ENCODE measurements at regions not wholly inside any gene's neighbourhood (a gene's known extent, or its start where the extent isn't known, plus 50 kb on each side); places are given as distances from the start of the nearest gene placed in this dataset.

DNA sequence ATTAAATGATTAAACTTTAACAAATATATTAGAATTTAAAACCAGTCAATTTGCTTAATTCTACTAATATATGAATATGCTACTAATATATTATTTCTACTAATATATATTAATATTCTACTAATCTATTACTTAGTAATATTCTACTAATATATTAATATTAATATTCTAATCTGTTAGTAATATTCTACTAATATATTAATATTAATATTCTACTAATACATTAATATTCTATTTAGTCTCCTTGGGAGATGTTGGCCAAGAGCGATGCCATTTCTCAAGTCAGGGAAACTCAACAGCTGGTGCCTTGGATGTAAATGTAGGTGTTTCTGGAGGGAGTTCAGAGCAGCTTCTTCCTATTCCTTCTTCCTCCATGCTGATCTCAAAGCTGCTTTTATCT is 259.2 kb upstream of the TMTC4 start:
- no peaks in the 10 kb centered on the region for H3K4me1 ChIP-seq (ENCODE audit: insufficient read depth)
- no peak overlapping the region for H3K27ac ChIP-seq (ENCODE audit: low read depth)
- H3K4me1 Mint-ChIP-seq, result no peaks in the 10 kb centered on the region; the same call in 1 of the 3 replicates
- no peaks in the 10 kb centered on the region for H4K20me1 ChIP-seq (replicated peaks; ENCODE audit: insufficient read depth)
- H2AFZ ChIP-seq, result no peak overlapping the region
- TF ChIP-seq ZNF114 (CRISPR knock-in tag; IDR thresholded peaks at IDR 0.05), result no peak
- no peak for TF ChIP-seq CREB1 (CRISPR knock-in tag; IDR thresholded peaks at IDR 0.05; ENCODE audit: low read depth)
- TF ChIP-seq CTCF (conservative IDR thresholded peaks at IDR 0.05; ENCODE audit: low read depth in 2 of 2), result no peak
- no peak for TF ChIP-seq NANOG (IDR thresholded peaks at IDR 0.05; ENCODE audit: borderline replicate concordance)
- no peak for TF ChIP-seq EZH2 (IDR thresholded peaks at IDR 0.05; ENCODE audit: low read depth, unreplicated experiment)
- TF ChIP-seq, protein P1, sequence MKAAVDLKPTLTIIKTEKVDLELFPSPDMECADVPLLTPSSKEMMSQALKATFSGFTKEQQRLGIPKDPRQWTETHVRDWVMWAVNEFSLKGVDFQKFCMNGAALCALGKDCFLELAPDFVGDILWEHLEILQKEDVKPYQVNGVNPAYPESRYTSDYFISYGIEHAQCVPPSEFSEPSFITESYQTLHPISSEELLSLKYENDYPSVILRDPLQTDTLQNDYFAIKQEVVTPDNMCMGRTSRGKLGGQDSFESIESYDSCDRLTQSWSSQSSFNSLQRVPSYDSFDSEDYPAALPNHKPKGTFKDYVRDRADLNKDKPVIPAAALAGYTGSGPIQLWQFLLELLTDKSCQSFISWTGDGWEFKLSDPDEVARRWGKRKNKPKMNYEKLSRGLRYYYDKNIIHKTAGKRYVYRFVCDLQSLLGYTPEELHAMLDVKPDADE (IDR thresholded peaks at IDR 0.05), result no peak
- no peak for TF ChIP-seq JUNB (IDR thresholded peaks at IDR 0.05; ENCODE audit: unreplicated experiment)
- no peak for TF ChIP-seq EZH2phosphoT487 (IDR thresholded peaks at IDR 0.05; ENCODE audit: unreplicated experiment)
- TF ChIP-seq, protein P2, sequence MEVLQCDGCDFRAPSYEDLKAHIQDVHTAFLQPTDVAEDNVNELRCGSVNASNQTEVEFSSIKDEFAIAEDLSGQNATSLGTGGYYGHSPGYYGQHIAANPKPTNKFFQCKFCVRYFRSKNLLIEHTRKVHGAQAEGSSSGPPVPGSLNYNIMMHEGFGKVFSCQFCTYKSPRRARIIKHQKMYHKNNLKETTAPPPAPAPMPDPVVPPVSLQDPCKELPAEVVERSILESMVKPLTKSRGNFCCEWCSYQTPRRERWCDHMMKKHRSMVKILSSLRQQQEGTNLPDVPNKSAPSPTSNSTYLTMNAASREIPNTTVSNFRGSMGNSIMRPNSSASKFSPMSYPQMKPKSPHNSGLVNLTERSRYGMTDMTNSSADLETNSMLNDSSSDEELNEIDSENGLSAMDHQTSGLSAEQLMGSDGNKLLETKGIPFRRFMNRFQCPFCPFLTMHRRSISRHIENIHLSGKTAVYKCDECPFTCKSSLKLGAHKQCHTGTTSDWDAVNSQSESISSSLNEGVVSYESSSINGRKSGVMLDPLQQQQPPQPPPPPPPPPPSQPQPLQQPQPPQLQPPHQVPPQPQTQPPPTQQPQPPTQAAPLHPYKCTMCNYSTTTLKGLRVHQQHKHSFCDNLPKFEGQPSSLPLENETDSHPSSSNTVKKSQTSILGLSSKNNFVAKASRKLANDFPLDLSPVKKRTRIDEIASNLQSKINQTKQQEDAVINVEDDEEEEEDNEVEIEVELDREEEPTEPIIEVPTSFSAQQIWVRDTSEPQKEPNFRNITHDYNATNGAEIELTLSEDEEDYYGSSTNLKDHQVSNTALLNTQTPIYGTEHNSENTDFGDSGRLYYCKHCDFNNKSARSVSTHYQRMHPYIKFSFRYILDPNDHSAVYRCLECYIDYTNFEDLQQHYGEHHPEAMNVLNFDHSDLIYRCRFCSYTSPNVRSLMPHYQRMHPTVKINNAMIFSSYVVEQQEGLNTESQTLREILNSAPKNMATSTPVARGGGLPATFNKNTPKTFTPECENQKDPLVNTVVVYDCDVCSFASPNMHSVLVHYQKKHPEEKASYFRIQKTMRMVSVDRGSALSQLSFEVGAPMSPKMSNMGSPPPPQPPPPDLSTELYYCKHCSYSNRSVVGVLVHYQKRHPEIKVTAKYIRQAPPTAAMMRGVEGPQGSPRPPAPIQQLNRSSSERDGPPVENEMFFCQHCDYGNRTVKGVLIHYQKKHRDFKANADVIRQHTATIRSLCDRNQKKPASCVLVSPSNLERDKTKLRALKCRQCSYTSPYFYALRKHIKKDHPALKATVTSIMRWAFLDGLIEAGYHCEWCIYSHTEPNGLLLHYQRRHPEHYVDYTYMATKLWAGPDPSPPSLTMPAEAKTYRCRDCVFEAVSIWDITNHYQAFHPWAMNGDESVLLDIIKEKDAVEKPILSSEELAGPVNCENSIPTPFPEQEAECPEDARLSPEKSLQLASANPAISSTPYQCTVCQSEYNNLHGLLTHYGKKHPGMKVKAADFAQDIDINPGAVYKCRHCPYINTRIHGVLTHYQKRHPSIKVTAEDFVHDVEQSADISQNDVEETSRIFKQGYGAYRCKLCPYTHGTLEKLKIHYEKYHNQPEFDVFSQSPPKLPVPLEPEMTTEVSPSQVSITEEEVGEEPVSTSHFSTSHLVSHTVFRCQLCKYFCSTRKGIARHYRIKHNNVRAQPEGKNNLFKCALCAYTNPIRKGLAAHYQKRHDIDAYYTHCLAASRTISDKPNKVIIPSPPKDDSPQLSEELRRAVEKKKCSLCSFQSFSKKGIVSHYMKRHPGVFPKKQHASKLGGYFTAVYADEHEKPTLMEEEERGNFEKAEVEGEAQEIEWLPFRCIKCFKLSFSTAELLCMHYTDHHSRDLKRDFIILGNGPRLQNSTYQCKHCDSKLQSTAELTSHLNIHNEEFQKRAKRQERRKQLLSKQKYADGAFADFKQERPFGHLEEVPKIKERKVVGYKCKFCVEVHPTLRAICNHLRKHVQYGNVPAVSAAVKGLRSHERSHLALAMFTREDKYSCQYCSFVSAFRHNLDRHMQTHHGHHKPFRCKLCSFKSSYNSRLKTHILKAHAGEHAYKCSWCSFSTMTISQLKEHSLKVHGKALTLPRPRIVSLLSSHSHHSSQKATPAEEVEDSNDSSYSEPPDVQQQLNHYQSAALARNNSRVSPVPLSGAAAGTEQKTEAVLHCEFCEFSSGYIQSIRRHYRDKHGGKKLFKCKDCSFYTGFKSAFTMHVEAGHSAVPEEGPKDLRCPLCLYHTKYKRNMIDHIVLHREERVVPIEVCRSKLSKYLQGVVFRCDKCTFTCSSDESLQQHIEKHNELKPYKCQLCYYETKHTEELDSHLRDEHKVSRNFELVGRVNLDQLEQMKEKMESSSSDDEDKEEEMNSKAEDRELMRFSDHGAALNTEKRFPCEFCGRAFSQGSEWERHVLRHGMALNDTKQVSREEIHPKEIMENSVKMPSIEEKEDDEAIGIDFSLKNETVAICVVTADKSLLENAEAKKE (CRISPR knock-in tag; IDR thresholded peaks at IDR 0.05), result no peak
- TF ChIP-seq STAT1 (IDR thresholded peaks at IDR 0.05; ENCODE audit: unreplicated experiment), result no peak
- TF ChIP-seq POLR2AphosphoS5 (IDR thresholded peaks at IDR 0.05; ENCODE audit: low read depth), result no peak
- TF ChIP-seq, protein P3, sequence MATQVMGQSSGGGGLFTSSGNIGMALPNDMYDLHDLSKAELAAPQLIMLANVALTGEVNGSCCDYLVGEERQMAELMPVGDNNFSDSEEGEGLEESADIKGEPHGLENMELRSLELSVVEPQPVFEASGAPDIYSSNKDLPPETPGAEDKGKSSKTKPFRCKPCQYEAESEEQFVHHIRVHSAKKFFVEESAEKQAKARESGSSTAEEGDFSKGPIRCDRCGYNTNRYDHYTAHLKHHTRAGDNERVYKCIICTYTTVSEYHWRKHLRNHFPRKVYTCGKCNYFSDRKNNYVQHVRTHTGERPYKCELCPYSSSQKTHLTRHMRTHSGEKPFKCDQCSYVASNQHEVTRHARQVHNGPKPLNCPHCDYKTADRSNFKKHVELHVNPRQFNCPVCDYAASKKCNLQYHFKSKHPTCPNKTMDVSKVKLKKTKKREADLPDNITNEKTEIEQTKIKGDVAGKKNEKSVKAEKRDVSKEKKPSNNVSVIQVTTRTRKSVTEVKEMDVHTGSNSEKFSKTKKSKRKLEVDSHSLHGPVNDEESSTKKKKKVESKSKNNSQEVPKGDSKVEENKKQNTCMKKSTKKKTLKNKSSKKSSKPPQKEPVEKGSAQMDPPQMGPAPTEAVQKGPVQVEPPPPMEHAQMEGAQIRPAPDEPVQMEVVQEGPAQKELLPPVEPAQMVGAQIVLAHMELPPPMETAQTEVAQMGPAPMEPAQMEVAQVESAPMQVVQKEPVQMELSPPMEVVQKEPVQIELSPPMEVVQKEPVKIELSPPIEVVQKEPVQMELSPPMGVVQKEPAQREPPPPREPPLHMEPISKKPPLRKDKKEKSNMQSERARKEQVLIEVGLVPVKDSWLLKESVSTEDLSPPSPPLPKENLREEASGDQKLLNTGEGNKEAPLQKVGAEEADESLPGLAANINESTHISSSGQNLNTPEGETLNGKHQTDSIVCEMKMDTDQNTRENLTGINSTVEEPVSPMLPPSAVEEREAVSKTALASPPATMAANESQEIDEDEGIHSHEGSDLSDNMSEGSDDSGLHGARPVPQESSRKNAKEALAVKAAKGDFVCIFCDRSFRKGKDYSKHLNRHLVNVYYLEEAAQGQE (IDR thresholded peaks at IDR 0.05; ENCODE audit: unreplicated experiment), result no peak
- no peak for TF ChIP-seq ZNF331 (CRISPR knock-in tag; IDR thresholded peaks at IDR 0.05; ENCODE audit: low read depth)
- no peaks in the 10 kb centered on the region for H3K9me3 Mint-ChIP-seq
- H3K4me3 ChIP-seq, result no peak overlapping the region
- ATAC-seq (no peak), DNase-seq (ENCODE audit: low spot score) (no peak)
- H3K27ac Mint-ChIP-seq, result no peak overlapping the region
- no peaks in the 10 kb centered on the region for H3K36me3 Mint-ChIP-seq (ENCODE audit: low read depth)
- no peaks in the 10 kb centered on the region for H3K79me2 ChIP-seq (replicated peaks; ENCODE audit: insufficient read depth)
- no peak overlapping the region for H3K4me3 Mint-ChIP-seq
- H3K27me3 ChIP-seq (ENCODE audit: insufficient read depth), result no peaks in the 10 kb centered on the region
- H3K36me3 ChIP-seq (ENCODE audit: insufficient read depth), result no peaks in the 10 kb centered on the region
- H3K4me2 ChIP-seq, result no peak overlapping the region
- peaks cover 2% of the 10 kb centered on the region for H3K27me3 Mint-ChIP-seq (ENCODE audit: insufficient read depth, low read depth, poor library complexity)
- H3F3A ChIP-seq (replicated peaks; ENCODE audit: low read depth), result no peaks in the 10 kb centered on the region
- no peaks in the 10 kb centered on the region for H3K9me2 ChIP-seq (ENCODE audit: insufficient read depth)

Measured in GM23338 (cell line).